MCF 10A (cell line): ENCODE measurements at regions not wholly inside any gene's neighbourhood (a gene's known extent, or its start where the extent isn't known, plus 50 kb on each side); places are given as distances from the start of the nearest gene placed in this dataset.
A peak's percentile ranks its signal among the peaks of the same experiment; 100 is the strongest.

Experiments used
- BruUV-seq: library from RNA; stranded (reverse); fragments of 400-500 nt; replicated peaks from 2 replicates; lab custom pipeline; 2021; lab: Mats Ljungman, UMichigan
- CTCF ChIA-PET: fragments of 300-600 bp; sonication (Branson Sonifier 250); formaldehyde crosslinking; extraction: SDS; loops from one replicate; lab custom pipeline; 2021; ENCODE audit warnings: antibody characterized with exemption, inconsistent platforms; lab: Yijun Ruan, JAX
- POLR2A ChIA-PET: fragments of 300-600, 350-650 bp; sonication (Branson Sonifier 250); formaldehyde crosslinking; extraction: SDS; loops from one replicate; lab custom pipeline; 2020; ENCODE audit warnings: antibody characterized with exemption, inconsistent platforms; lab: Yijun Ruan, JAX
- DNase-seq: peaks from one replicate; pipeline ENCODE4 v3.0.0-alpha.2; 2018; ENCODE audit not compliant: unreplicated experiment
- H3K27ac Mint-ChIP-seq: one replicate; pipeline ENCODE4 v1.8.0; 2022; ENCODE audit warnings: mild to moderate bottlenecking, low read depth, mixed read lengths; ENCODE audit not compliant: unreplicated experiment
- H3K27me3 Mint-ChIP-seq: one replicate; pipeline ENCODE4 v1.8.0; 2022; ENCODE audit warnings: mixed read lengths; ENCODE audit not compliant: insufficient read depth, unreplicated experiment
- H3K36me3 Mint-ChIP-seq: one replicate; pipeline ENCODE4 v1.8.0; 2022; ENCODE audit warnings: mild to moderate bottlenecking, moderate library complexity, mixed read lengths; ENCODE audit not compliant: insufficient read depth, unreplicated experiment
- H3K4me1 Mint-ChIP-seq: one replicate; pipeline ENCODE4 v1.8.0; 2022; ENCODE audit warnings: mixed read lengths; ENCODE audit not compliant: insufficient read depth, unreplicated experiment
- H3K4me3 Mint-ChIP-seq: one replicate; pipeline ENCODE4 v1.8.0; 2022; ENCODE audit warnings: mild to moderate bottlenecking, moderate library complexity, mixed read lengths; ENCODE audit not compliant: unreplicated experiment
- H3K9me3 Mint-ChIP-seq: one replicate; pipeline ENCODE4 v1.8.0; 2022; ENCODE audit warnings: mixed read lengths; ENCODE audit not compliant: unreplicated experiment
- intact Hi-C: fragments of 100-400 bp; cut with micrococcal nuclease; formaldehyde crosslinking; loops from 2 replicates; pipeline ENCODE4 v1.14.1; 2022
- TF ChIP-seq, protein P1 (sequence below): fragments of 200-600 bp; IDR thresholded peaks from one replicate; pipeline ENCODE4 v1.8.0; 2022; ENCODE audit warnings: antibody characterized with exemption, mild to moderate bottlenecking; ENCODE audit not compliant: unreplicated experiment

DNA sequence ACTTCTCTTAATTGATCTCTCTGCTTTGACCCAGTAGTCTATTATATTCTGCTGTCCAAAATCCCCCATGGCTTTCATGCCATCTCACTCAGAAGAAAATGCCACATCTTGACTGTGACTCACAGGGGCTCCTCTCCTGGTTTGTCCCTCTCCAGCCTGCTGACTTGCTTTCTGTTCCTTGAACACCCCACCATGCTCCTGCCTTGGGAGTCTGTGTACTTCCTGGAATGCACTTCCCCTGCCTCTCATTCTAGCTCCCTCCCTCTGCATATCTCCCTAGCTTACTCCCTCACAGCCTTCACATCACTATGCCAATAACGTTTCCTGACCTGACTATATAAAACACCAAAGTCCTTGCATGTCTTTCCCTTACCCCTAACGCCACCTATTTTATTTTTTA, 167.2 kb downstream of the TRIB2 start:
- no TSS peak for BruUV-seq
- POLR2A ChIA-PET: no interaction called here
- H3K9me3 Mint-ChIP-seq: no peaks in the 10 kb centered on the region
- no peak overlapping the region for H3K4me3 Mint-ChIP-seq
- no peaks in the 10 kb centered on the region for H3K27me3 Mint-ChIP-seq
- DNase-seq: no peak
- TF ChIP-seq, protein P1, sequence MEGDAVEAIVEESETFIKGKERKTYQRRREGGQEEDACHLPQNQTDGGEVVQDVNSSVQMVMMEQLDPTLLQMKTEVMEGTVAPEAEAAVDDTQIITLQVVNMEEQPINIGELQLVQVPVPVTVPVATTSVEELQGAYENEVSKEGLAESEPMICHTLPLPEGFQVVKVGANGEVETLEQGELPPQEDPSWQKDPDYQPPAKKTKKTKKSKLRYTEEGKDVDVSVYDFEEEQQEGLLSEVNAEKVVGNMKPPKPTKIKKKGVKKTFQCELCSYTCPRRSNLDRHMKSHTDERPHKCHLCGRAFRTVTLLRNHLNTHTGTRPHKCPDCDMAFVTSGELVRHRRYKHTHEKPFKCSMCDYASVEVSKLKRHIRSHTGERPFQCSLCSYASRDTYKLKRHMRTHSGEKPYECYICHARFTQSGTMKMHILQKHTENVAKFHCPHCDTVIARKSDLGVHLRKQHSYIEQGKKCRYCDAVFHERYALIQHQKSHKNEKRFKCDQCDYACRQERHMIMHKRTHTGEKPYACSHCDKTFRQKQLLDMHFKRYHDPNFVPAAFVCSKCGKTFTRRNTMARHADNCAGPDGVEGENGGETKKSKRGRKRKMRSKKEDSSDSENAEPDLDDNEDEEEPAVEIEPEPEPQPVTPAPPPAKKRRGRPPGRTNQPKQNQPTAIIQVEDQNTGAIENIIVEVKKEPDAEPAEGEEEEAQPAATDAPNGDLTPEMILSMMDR: no peak
- intact Hi-C loops: no loop called here
- CTCF ChIA-PET: no interaction called here
- no peak overlapping the region for H3K27ac Mint-ChIP-seq
- no peaks in the 10 kb centered on the region for H3K36me3 Mint-ChIP-seq
- H3K4me1 Mint-ChIP-seq: peaks cover 7% of the 10 kb centered on the region

DNA sequence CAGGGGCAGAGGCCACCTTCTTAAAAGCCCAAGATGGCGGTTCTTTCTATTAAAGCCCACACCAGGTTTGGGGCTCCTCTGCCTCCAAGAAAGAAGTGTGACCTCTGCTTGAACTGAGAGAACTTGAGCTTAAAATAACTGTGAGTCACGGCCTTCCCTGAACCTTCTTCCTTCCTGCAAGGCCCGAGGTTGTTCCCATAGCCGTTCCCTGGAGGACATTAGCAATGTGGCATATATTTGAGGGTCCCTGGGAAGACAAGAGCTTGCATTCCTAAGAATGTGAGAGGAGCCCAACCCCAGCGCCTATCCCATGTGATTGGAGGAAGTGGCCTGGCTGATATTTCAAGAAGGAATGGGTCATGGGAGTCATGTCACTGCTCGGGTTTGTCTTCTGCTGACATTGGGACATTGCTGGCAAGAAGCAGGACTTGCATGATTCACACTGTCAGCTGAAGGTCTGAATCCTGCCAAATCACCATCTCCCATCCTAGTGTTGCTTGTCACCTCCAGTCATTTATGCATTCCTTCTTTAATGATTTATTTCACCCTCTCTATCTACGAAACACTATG, 168.1 kb downstream of the TRIB2 start:
- Mint-ChIP-seq H3K4me3 (no peak overlapping the region), H3K27ac (no peak overlapping the region), H3K9me3 (no peaks in the 10 kb centered on the region), H3K4me1 (peaks cover 7% of the 10 kb centered on the region), H3K36me3 (no peaks in the 10 kb centered on the region), H3K27me3 (no peaks in the 10 kb centered on the region)
- DNase-seq: peak; percentile 77
- BruUV-seq: no TSS peak
- CTCF ChIA-PET: interaction anchor here (0.5 to 1.6 kb wide), 3 partner anchors 10 to 46 kb away, joined by 3 to 15 read pairs (median 4); no protein-coding TSS in a partner anchor
- intact Hi-C loops: no loop called here
- TF ChIP-seq, protein P1: no peak
- POLR2A ChIA-PET: interaction anchor here (0.5 to 1.0 kb wide), 3 partner anchors 11 to 1484 kb away, joined by 3 to 4 read pairs (median 4); no protein-coding TSS in a partner anchor

DNA sequence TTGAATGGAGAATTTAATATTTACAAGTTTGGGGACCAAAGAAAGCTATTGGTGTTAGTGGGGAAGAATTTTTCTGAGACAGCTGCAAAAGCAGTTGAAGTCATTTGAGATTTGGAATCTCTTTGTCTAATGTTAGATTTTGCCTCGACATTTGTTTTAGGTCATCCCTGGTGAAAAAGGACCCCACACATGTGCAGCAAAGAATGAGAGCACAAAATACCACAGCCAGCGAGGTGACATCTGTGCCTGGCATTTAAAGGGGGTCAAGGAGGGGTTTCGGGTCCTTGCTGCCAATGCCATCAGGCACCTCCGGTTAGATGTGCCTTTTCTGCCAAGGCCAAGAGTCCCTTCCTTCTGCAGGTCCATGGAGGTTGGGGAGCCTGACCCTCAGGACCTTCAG, 173.3 kb downstream of the TRIB2 start:
- Mint-ChIP-seq H3K4me3 (no peak overlapping the region), H3K4me1 (peaks cover 3% of the 10 kb centered on the region), H3K9me3 (peaks cover 21% of the 10 kb centered on the region), H3K36me3 (no peaks in the 10 kb centered on the region), H3K27me3 (no peaks in the 10 kb centered on the region), H3K27ac (no peak overlapping the region)
- TF ChIP-seq, protein P1: no peak
- intact Hi-C loops: no loop called here
- CTCF ChIA-PET: no interaction called here
- no peak for DNase-seq
- POLR2A ChIA-PET: interaction anchor here (0.9 kb wide), 1 partner anchor 20 kb away, joined by 3 read pairs; no protein-coding TSS in a partner anchor
- no TSS peak for BruUV-seq

DNA sequence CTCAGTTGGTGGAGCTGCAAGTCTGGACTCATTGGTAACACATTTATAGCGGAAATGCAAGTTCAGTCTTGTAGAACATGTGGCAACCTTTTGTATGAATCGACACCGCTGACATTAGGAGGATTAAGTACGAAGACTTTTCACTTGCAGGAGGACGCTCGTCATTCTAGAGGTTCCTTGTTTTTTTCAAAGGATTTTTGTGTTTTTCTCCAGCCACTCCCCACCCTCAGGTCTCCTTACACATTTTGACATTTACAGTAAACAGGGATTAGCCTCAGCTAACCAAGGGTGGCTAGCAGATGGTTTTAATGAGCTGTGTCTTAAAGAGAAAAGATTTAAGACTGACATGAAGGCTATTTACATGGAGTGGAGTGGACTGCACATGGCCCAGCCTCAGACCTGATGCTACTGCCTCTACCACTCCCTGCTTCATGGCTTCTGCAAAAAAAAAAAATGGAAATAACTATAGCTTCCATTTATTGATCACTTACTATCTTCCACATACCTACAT, 173.8 kb downstream of the TRIB2 start:
- POLR2A ChIA-PET: interaction anchor here (0.9 kb wide), 1 partner anchor 20 kb away, joined by 3 read pairs; no protein-coding TSS in a partner anchor
- peaks cover 25% of the 10 kb centered on the region for H3K9me3 Mint-ChIP-seq
- H3K4me1 Mint-ChIP-seq: no peaks in the 10 kb centered on the region

More for the DNA sequence above, 173.8 kb downstream of the TRIB2 start:
- peak; percentile 26 for DNase-seq
- TF ChIP-seq, protein P1: no peak
- no peak overlapping the region for H3K4me3 Mint-ChIP-seq
- no peaks in the 10 kb centered on the region for H3K27me3 Mint-ChIP-seq
- no TSS peak for BruUV-seq
- intact Hi-C loops: no loop called here
- H3K27ac Mint-ChIP-seq: no peak overlapping the region
- CTCF ChIA-PET: no interaction called here
- no peaks in the 10 kb centered on the region for H3K36me3 Mint-ChIP-seq
